Omental fat pad (tissue), 3 donors: ENCODE measurements at regions not wholly inside any gene's neighbourhood (a gene's known extent, or its start where the extent isn't known, plus 50 kb on each side); places are given as distances from the start of the nearest gene placed in this dataset.
"Not testable (repeated sequence)": the region's sequence is repeated elsewhere in the genome, so short reads cannot be mapped to it uniquely, and the experiment has no call there.

Source experiments
- ATAC-seq: fragments of 150-250 bp; one replicate; pipeline ENCODE4 v1.9.1; 2016; ENCODE audit warnings: mild to moderate bottlenecking, moderate library complexity; ENCODE audit not compliant: low FRiP score
- DNase-seq: peaks from one replicate; pipeline ENCODE4 v3.0.0-alpha.2; 2019; ENCODE audit warnings: low spot score
- TF ChIP-seq, protein P1 (sequence below), 3 donors: fragments of 450-650 bp; IDR thresholded peaks; one replicate each; pipeline ENCODE4 v1.5.1; 2016 to 2017; ENCODE audit warnings: antibody characterized with exemption in 3 of 3, mild to moderate bottlenecking in 3 of 3, moderate library complexity in 2 of 3

DNA sequence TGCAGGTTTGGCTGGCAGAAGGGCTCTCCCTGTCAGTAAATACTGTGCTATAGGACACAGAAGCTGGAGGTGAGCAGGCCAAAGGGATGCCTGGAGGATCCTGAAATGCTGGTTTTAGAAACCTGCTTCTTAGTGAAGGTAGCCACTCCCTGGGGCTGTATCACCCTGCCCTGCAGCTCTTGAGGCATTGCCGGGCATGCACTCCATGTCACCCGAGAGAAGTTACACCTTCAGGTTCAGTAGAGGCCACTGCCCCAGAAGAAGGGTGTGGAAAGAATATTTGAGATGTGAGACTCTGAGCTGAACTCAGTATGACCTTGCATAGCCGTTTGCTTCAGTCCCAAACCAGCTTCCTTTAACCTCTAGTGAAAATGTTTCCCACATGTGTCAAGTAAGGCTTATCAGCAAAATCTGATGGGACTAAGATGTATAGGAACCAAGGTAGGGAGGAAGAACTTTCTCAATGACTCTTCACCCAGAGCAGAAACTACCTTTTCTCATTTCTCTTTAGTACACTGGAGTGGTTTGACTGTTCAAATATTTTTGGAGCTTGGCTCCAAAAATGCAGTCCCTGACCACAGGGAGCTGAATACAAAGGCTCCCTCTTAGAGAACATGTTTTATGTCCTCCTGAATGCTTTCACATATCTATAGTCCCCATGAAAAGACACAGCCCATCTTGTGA, 164.5 kb upstream of the DYRK2 start:
- DNase-seq, result no peak
- no peak for ATAC-seq
- TF ChIP-seq, protein P1, sequence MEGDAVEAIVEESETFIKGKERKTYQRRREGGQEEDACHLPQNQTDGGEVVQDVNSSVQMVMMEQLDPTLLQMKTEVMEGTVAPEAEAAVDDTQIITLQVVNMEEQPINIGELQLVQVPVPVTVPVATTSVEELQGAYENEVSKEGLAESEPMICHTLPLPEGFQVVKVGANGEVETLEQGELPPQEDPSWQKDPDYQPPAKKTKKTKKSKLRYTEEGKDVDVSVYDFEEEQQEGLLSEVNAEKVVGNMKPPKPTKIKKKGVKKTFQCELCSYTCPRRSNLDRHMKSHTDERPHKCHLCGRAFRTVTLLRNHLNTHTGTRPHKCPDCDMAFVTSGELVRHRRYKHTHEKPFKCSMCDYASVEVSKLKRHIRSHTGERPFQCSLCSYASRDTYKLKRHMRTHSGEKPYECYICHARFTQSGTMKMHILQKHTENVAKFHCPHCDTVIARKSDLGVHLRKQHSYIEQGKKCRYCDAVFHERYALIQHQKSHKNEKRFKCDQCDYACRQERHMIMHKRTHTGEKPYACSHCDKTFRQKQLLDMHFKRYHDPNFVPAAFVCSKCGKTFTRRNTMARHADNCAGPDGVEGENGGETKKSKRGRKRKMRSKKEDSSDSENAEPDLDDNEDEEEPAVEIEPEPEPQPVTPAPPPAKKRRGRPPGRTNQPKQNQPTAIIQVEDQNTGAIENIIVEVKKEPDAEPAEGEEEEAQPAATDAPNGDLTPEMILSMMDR (IDR thresholded peaks at IDR 0.05), result no peak

DNA sequence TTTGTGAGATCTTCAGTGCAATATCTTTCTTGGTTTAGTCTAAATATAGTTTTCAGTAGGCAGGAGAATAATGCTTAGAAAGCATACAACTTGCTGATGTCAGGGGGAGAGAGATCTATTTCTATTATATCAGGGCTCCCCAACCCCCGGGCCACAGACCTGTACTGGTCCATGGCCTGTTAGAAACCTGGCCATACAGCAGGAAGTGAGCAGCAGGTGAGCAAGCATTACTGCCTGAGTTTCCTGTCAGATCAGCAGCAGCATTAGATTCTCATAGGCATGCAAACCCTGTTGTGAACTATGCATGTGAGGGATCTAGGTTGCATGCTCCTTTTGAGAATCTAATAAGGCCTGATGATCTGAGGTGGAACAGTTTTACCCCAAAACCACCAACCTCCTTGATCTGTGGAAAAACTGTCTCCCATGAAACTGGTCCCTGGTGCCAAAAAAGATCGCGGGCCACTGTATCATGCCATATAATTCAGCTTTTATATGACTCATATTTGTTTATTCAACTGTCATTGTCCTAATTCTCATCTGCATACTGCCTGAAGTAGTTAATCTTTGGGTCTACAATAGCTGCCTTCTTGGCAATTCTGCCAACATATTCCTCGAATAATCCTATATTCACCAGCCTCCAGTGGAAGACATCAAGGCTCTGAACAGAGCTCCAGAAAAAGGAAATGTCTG, 163.6 kb upstream of the DYRK2 start:
- TF ChIP-seq, protein P1 (IDR thresholded peaks at IDR 0.05), result no peak
- DNase-seq (no peak), ATAC-seq (no peak)

DNA sequence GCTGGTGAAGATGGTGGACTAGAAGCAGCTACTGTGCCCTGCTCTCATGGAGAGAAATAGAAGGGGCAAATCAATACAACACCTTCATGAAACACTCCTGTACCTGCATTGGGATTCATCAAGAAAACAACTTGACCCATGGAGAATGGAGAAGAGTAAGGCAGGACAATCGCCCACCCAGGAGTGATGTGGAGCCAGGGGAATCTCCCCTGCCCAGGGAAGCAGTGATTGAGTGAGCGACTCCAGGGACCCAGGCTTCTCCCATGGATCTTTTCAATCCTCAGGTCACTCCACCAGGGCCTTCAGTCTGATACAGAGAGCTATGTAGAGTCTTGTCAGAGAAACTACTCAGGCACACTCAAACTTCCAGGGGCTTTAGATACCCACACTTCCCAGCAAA, 161.9 kb upstream of the DYRK2 start:
- ATAC-seq, result no peak
- no peak for DNase-seq
- TF ChIP-seq, protein P1 (IDR thresholded peaks at IDR 0.05), result no peak

DNA sequence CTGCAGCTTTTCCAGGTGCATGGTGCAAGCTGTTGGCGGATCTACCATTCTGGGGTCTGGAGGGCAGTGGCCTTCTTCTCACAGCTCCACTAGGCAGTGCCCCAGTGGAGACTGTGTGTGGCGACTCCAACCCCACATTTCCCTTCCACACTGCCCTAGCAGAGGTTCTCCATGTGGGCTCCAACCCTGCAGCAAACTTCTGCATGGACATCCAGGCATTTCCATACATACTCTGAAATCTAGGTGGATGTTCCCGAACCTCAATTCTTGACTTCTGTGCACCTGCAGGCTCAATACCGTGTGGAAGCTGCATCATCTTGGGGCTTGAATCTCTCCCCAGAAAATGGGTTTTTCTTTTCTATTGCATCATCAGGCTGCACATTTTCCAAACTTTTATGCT, 160.2 kb upstream of the DYRK2 start:
- not testable (repeated sequence) for ATAC-seq, DNase-seq

DNA sequence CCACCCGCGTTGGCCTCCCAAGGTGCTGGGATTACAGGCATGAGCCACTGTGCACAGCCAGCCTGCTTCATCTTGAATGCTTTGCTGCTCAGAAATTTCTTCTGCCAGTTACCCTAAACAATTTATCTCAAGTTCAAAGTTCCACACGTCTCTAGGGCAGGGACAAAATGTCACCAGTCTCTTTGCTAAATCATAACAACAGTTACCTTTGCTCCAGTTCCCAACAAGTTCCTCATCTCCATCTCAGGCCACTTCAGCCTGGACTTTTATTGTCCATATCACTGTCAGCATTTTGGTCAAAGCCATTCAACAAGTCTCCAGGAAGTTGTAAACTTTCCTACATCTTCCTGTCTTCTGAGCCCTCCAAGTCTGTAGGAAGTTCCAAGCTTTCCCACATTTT, 159.5 kb upstream of the DYRK2 start:
- ATAC-seq, result no peak
- TF ChIP-seq, protein P1 (IDR thresholded peaks at IDR 0.05), result no peak
- DNase-seq, result no peak

DNA sequence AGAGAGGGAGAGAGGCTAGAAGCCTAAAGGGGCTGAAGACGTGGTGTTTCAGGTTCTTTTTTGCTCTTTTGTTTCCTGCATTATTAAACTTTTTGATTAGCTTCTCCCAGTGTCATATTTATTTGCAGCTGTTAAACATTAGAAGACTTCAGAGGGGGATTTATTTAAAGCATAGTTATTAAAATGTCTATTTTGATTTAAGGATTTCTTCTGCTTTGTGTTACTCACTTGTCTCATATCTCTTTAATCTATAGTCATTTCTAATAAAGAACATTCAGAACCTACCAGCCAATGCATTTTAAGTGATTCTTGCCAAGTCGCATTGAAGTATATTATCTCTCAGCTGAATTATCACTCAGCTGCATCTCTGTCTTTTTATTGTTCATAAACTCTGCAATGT, 152.0 kb upstream of the DYRK2 start:
- no peak for DNase-seq

DNA sequence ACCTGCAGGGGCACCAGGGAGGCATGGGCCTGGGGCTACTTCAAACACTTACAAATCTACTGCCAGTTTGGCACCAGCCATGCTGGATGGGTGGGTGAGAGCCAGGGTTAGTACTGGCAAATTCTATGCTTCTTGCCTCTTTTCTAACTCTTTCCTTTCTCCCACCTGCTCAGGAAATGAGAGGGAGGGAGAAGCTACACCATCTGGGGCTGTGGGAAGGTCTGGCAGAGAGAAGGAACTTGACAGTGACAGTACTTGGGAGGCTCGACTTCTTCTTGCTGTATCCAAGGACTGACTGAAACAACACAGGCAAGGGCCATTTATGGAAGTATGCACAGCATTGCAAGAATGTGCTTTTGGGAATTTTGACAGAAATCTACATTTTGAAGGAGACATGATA, 149.6 kb upstream of the DYRK2 start:
- DNase-seq (no peak), ATAC-seq (no peak)
- TF ChIP-seq, protein P1 (IDR thresholded peaks at IDR 0.05), result no peak

More for the DNA sequence above, 152.0 kb upstream of the DYRK2 start:
- TF ChIP-seq, protein P1 (IDR thresholded peaks at IDR 0.05), result no peak
- ATAC-seq, result no peak
